HG02885 (cell line): ENCODE measurements at regions not wholly inside any gene's neighbourhood (a gene's known extent, or its start where the extent isn't known, plus 50 kb on each side); places are given as distances from the start of the nearest gene placed in this dataset.
"Not testable (repeated sequence)": the region's sequence is repeated elsewhere in the genome, so short reads cannot be mapped to it uniquely, and the experiment has no call there.

ENCODE experiments used
- ATAC-seq: cut with Tn5 transposase; IDR thresholded peaks from one replicate; pipeline ENCODE4 v1.9.1; 2021; ENCODE audit warnings: mild to moderate bottlenecking; ENCODE audit not compliant: unreplicated experiment, poor library complexity

DNA sequence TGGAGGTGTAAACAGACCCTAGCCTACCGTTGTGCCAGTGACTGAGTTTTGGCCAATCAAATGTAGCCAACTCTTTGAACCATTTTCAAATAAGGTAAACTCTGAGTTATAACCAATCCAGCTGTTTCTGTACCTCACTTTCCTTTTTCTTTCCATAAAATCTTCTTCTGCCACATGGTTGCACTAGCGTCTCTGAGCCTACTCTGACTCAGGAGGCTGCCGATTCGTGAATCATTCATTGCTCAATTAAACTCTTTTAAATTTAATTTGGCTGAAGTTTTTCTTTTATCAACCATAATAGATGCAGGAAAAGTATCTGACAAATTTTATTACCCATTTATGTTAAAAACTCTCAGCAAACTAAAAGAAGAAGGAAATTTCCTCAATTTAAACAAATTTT is 111.5 kb upstream of the LYPLAL1 start:
- ATAC-seq: no peak

DNA sequence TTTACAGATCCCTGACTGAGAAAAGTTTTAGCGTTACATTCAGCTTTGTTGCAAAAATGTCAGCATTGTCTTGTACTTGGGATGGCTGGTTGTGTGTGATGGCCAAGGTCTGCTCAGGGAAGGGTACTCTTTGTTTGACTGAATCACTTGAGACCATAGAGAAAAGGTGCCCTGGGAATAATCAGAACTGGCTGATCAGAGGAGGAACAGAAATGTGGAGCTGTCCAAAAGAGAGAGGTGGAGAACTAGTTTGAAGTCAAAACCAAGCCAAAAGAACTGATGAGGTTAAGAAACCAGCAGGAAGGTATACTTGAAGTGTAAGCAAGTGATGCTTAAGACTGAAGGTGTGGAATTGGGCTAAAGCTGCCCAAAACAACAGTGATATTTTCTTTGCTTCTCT is 107.6 kb upstream of the LYPLAL1 start:
- no peak for ATAC-seq

GRCh38 chr1:219066631-219067349 is 106.9 kb upstream of the LYPLAL1 start:
- peak; percentile 65 for ATAC-seq

DNA sequence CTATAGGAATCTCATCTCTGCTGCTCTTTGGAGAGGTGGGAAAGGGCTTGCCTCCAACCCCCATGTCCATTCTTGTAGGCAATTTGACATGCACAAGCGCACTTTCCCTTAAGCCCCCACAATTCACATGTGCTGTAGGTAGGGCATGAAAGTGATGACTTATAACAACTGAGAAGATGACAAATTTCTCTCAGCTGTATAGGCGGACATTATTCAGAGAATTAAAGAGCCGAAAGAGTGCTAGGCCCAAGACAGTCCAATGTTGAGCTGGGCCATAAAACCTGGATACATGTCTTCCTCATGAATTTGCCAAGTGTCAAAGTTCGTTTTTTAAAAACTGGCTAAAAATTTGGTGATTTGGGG is 106.3 kb upstream of the LYPLAL1 start:
- peak; percentile 9 for ATAC-seq

DNA sequence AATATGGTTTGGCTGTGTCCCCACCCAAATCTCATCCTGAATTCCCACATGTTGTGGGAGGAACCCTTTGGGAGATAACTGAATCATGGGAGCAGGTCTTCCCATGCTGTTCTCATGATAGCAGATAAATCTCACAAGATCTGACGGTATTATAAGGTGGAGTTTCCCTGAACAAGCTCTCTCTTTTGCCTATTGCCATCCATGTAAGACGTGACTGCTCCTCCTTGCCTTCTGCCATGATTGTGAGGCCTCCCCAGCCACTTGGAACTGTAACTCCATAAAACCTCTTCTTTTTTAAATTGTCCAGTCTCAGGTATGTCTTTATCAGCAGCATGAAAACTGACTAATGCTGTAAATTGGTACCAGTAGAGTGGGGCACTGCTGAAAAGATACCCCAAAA is 103.3 kb upstream of the LYPLAL1 start:
- ATAC-seq: not testable (repeated sequence)

GRCh38 chr1:219071209-219071608 is 102.5 kb upstream of the LYPLAL1 start:
- no peak for ATAC-seq

GRCh38 chr1:219072329-219072728 is 101.3 kb upstream of the LYPLAL1 start:
- ATAC-seq: no peak

GRCh38 chr1:219074084-219074728 is 99.5 kb upstream of the LYPLAL1 start:
- no peak for ATAC-seq

- ATAC-seq: no peak
These were observed 98.4 kb upstream of the LYPLAL1 start for GRCh38 chr1:219075121-219075879.

- no peak for ATAC-seq
These were observed 97.2 kb upstream of the LYPLAL1 start for GRCh38 chr1:219076326-219076937.

DNA sequence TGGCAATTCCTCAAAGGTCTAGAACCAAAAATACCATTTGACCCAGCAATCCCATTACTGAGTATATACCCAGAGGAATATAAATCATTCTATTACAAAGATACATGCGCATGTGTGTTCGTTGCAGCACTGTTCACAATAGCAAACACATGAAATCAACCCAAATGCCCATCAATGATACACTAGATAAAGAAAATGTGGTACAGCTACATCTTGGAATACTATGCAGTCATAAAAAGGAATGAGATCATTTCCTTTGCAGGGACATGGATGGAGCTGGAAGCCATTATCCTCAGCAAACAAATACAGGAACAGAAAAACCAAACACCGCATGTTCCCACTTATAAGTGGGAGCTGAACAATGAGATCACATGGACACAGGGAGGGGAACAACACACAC is 95.9 kb upstream of the LYPLAL1 start:
- not testable (repeated sequence) for ATAC-seq

DNA sequence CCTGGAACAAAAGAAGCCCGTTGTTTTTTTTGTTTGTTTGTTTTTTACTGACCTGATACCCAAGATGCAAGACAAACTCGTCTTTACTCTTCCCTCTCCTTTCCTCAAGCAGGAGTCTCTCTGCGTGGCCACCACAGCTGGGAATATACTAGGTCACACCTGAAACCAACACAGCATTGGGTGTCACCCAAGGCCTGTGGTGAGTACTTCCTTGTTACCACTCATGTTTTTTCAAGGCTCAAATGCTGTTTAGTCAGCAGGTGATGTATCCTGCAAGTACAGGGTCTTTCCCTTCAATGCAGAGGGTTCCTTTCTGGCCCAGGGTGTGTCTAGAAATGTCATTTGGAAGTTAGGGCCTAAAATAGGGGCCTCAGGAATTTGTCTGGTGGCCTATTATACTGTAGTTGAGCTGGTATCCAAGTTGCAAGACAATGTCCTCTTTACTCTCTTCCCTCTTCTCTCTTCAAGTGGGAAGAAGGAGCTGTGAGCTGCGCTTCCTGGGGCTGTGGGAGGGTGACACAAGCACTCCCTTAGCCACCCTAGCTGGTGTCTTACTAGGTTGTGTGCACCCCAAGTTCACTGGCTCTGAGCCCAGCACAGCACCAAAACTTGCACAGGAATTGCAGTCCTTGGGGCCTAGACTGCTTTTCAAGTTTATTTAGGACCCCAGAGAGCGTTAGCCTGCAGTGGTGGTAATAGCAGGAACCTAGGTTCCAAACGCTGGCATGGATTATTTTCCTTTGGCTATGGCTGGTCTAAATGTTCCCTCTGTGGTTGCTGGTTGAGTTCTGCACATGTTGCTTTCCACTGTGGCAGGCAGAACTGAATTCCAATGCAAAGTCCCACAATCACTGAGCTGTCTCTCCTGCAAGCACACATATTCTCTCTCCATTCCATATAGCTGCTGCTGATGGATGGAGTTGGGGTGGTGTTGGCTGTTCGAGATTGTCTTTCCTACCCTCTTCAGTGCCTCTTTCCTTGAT is 91.4 kb upstream of the LYPLAL1 start:
- peak; percentile 66 for ATAC-seq

GRCh38 chr1:219083631-219084030 is 90.0 kb upstream of the LYPLAL1 start:
- ATAC-seq: no peak

DNA sequence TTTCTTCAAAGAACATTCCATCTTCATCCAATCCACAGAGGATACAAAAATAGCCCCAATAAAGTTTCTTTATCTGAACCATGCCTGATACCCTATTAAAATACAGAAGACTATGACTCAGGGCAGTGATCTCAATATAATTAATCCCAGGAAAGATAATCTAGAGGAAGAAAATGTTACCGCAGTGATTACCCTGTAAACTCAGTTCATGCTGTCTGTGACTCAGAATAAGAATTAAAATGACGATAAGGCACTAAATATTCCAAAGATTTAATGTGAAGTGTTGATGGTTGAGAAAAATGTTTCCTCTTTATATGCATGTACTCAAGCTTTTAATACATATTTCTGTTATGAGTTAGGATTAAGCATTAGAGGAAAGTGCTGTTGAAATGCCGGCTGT is 88.6 kb upstream of the LYPLAL1 start:
- ATAC-seq: no peak

- ATAC-seq: no peak
These were observed 87.7 kb upstream of the LYPLAL1 start for GRCh38 chr1:219085988-219086387.

DNA sequence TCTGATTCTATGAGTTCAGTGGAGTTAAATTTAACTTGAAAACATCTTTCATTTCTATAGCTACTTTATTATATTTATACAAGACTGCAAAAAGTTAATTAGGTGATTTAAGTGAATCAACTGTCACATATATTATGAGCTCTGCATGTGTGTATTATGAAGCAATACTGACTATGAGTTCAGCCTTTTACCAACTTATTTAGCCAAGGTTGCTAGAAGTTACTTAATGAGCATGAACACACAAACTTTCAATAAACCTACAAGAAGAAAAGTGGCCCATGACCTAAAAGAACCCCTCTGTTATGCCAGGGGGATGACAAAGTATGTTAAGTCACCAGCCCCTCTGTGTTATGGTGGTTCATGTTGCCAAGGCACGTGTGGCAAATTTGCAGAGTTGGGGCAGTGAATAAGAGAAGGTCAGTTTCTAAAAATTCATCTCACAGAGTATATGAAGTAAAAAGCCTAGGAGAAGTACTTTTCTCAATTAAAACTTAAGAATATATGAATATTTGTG is 86.7 kb upstream of the LYPLAL1 start:
- no peak for ATAC-seq

GRCh38 chr1:219088778-219089557 is 84.7 kb upstream of the LYPLAL1 start:
- ATAC-seq: peak; percentile 86

DNA sequence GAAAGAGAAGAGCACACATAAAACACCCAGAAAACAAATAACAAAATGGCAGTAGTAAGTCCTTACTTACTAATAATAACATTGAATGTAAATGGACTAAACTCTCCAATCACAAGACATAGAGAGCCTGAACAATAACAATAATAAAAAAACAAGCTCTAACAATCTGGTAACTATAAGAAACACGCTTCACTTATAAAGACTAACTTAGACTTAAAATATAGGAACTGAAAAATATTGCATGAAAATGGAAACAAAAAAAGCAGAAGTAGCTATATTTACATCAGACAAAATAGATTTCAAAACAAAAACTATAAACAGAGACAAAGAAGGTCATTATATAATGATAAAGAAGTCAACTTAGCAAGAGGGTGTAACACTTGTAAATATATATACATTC is 83.1 kb upstream of the LYPLAL1 start:
- peak; percentile 70 for ATAC-seq

- ATAC-seq: no peak
These were observed 81.5 kb upstream of the LYPLAL1 start for GRCh38 chr1:219092206-219092605.
